GM23338 (cell line): ENCODE measurements at regions not wholly inside any gene's neighbourhood (a gene's known extent, or its start where the extent isn't known, plus 50 kb on each side); places are given as distances from the start of the nearest gene placed in this dataset.

Experiments used
- CREB1 ChIP-seq: fragments of 250-450 bp; sonication (Bioruptor Pico); IDR thresholded peaks from 2 replicates; pipeline ENCODE4 v1.5.0; 2020; ENCODE audit warnings: low read depth, mild to moderate bottlenecking, moderate library complexity
- EZH2 ChIP-seq: fragments of 200-600 bp; sonication (generic); IDR thresholded peaks from one replicate; pipeline ENCODE4 v1.8.0; 2017; ENCODE audit warnings: antibody characterized with exemption, mild to moderate bottlenecking, low read depth; ENCODE audit not compliant: unreplicated experiment
- EZH2phosphoT487 ChIP-seq: fragments of 200-600 bp; sonication (generic); IDR thresholded peaks from one replicate; pipeline ENCODE4 v1.8.1; 2018; ENCODE audit warnings: antibody characterized with exemption; ENCODE audit not compliant: unreplicated experiment
- NANOG ChIP-seq: IDR thresholded peaks from 2 replicates; pipeline ENCODE4 v1.6.1; 2016; ENCODE audit warnings: antibody characterized with exemption, borderline replicate concordance
- POLR2AphosphoS5 ChIP-seq: IDR thresholded peaks from 2 replicates; pipeline ENCODE4 v1.6.1; 2016; ENCODE audit warnings: antibody characterized with exemption, low read depth
- TF ChIP-seq, protein P1 (sequence below), 2 experiments: fragments of 200-600 bp in 1 of 2; sonication (generic) in 1 of 2; conservative IDR thresholded peaks; 2 replicates each; pipeline versions ENCODE4 v1.5.1 to v1.6.1; 2016 to 2017; ENCODE audit warnings: antibody characterized with exemption in 2 of 2, low read depth in 2 of 2, mild to moderate bottlenecking in 2 of 2, moderate library complexity in 1 of 2
- TF ChIP-seq, protein P2 (sequence below): IDR thresholded peaks from one replicate; pipeline ENCODE4 v1.6.1; 2018; ENCODE audit warnings: antibody characterized with exemption; ENCODE audit not compliant: unreplicated experiment

DNA sequence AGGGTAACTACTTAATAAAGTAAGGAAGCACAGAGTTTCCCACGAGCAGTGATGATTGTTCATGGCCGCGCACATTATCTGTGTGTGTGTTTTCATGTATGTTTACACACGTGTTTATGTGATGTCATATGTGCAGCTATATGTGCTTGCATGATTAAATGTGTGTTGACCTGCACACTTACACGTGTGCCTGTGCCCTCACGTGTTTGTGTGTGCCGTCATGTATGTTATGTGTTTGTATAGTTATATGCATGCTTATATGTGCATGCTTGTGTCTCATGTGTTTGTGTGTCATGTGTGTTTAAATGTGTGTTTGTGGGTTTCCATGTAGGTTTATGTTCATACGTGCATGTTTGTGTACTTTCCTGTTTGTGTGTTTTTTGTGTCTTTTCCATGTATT is 782.3 kb downstream of the GALR1 start:
- TF ChIP-seq, protein P1, sequence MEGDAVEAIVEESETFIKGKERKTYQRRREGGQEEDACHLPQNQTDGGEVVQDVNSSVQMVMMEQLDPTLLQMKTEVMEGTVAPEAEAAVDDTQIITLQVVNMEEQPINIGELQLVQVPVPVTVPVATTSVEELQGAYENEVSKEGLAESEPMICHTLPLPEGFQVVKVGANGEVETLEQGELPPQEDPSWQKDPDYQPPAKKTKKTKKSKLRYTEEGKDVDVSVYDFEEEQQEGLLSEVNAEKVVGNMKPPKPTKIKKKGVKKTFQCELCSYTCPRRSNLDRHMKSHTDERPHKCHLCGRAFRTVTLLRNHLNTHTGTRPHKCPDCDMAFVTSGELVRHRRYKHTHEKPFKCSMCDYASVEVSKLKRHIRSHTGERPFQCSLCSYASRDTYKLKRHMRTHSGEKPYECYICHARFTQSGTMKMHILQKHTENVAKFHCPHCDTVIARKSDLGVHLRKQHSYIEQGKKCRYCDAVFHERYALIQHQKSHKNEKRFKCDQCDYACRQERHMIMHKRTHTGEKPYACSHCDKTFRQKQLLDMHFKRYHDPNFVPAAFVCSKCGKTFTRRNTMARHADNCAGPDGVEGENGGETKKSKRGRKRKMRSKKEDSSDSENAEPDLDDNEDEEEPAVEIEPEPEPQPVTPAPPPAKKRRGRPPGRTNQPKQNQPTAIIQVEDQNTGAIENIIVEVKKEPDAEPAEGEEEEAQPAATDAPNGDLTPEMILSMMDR (conservative IDR thresholded peaks at IDR 0.05; ENCODE audit: low read depth in 2 of 2): no peak
- no peak for TF ChIP-seq EZH2phosphoT487
- TF ChIP-seq POLR2AphosphoS5: no peak
- TF ChIP-seq CREB1 (CRISPR knock-in tag): no peak
- no peak for TF ChIP-seq EZH2
- TF ChIP-seq, protein P2, sequence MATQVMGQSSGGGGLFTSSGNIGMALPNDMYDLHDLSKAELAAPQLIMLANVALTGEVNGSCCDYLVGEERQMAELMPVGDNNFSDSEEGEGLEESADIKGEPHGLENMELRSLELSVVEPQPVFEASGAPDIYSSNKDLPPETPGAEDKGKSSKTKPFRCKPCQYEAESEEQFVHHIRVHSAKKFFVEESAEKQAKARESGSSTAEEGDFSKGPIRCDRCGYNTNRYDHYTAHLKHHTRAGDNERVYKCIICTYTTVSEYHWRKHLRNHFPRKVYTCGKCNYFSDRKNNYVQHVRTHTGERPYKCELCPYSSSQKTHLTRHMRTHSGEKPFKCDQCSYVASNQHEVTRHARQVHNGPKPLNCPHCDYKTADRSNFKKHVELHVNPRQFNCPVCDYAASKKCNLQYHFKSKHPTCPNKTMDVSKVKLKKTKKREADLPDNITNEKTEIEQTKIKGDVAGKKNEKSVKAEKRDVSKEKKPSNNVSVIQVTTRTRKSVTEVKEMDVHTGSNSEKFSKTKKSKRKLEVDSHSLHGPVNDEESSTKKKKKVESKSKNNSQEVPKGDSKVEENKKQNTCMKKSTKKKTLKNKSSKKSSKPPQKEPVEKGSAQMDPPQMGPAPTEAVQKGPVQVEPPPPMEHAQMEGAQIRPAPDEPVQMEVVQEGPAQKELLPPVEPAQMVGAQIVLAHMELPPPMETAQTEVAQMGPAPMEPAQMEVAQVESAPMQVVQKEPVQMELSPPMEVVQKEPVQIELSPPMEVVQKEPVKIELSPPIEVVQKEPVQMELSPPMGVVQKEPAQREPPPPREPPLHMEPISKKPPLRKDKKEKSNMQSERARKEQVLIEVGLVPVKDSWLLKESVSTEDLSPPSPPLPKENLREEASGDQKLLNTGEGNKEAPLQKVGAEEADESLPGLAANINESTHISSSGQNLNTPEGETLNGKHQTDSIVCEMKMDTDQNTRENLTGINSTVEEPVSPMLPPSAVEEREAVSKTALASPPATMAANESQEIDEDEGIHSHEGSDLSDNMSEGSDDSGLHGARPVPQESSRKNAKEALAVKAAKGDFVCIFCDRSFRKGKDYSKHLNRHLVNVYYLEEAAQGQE: no peak
- TF ChIP-seq NANOG: no peak
